IPS DF 4.7 (cell line): ENCODE measurements at regions not wholly inside any gene's neighbourhood (a gene's known extent, or its start where the extent isn't known, plus 50 kb on each side); places are given as distances from the start of the nearest gene placed in this dataset.
"Not testable (repeated sequence)": the region's sequence is repeated elsewhere in the genome, so short reads cannot be mapped to it uniquely, and the experiment has no call there.

Experiments used
- DNase-seq: peaks from one replicate; pipeline ENCODE4 v3.0.0-alpha.2; 2013; ENCODE audit warnings: low spot score; ENCODE audit errors: extremely low read depth

GRCh38 chr2:185246717-185247116 is 491.9 kb upstream of the FSIP2 start:
- no peak for DNase-seq

GRCh38 chr2:185255566-185255965 is 483.0 kb upstream of the FSIP2 start:
- DNase-seq, result no peak

GRCh38 chr2:185265747-185266146 is 472.9 kb upstream of the FSIP2 start:
- DNase-seq, result no peak

- no peak for DNase-seq
These were observed 470.0 kb upstream of the FSIP2 start for GRCh38 chr2:185268651-185269050.

- no peak for DNase-seq
These were observed 463.7 kb upstream of the FSIP2 start for GRCh38 chr2:185274718-185275484.

- not testable (repeated sequence) for DNase-seq
These were observed 462.6 kb upstream of the FSIP2 start for GRCh38 chr2:185275979-185276378.

GRCh38 chr2:185278761-185279160 is 459.8 kb upstream of the FSIP2 start:
- no peak for DNase-seq

- no peak for DNase-seq
These were observed 458.6 kb upstream of the FSIP2 start for GRCh38 chr2:185279999-185280398.

GRCh38 chr2:185284696-185285095 is 453.9 kb upstream of the FSIP2 start:
- no peak for DNase-seq

- DNase-seq, result not testable (repeated sequence)
These were observed 448.6 kb upstream of the FSIP2 start for GRCh38 chr2:185290012-185290411.

- DNase-seq, result peak; percentile 56
These were observed 447.5 kb upstream of the FSIP2 start for GRCh38 chr2:185291035-185291647.

- DNase-seq, result no peak
These were observed 438.7 kb upstream of the FSIP2 start for GRCh38 chr2:185299867-185300266.

GRCh38 chr2:185306119-185306518 is 432.5 kb upstream of the FSIP2 start:
- no peak for DNase-seq

- DNase-seq, result no peak
These were observed 422.2 kb upstream of the FSIP2 start for GRCh38 chr2:185316383-185316782.

- no peak for DNase-seq
These were observed 420.3 kb upstream of the FSIP2 start for GRCh38 chr2:185318271-185318724.

- no peak for DNase-seq
These were observed 402.7 kb upstream of the FSIP2 start for GRCh38 chr2:185335879-185336278.

- no peak for DNase-seq
These were observed 401.6 kb upstream of the FSIP2 start for GRCh38 chr2:185337033-185337432.

GRCh38 chr2:185338104-185338503 is 400.5 kb upstream of the FSIP2 start:
- DNase-seq, result no peak

- no peak for DNase-seq
These were observed 391.2 kb upstream of the FSIP2 start for GRCh38 chr2:185347445-185347844.

- DNase-seq, result no peak
These were observed 377.8 kb upstream of the FSIP2 start for GRCh38 chr2:185360776-185361175.

GRCh38 chr2:185372188-185372587 is 366.4 kb upstream of the FSIP2 start:
- no peak for DNase-seq

GRCh38 chr2:185373229-185373628 is 365.4 kb upstream of the FSIP2 start:
- DNase-seq, result no peak

- DNase-seq, result no peak
These were observed 363.7 kb upstream of the FSIP2 start for GRCh38 chr2:185374878-185375277.
